Inferior parietal cortex (tissue), 1 donor: ENCODE measurements at regions not wholly inside any gene's neighbourhood (a gene's known extent, or its start where the extent isn't known, plus 50 kb on each side); places are given as distances from the start of the nearest gene placed in this dataset.
"Not testable (repeated sequence)": the region's sequence is repeated elsewhere in the genome, so short reads cannot be mapped to it uniquely, and the experiment has no call there.

ENCODE experiments used
- DNase-seq: peaks from one replicate; pipeline ENCODE4 v3.0.0-alpha.2; 2016; ENCODE audit errors: extremely low spot score

DNA sequence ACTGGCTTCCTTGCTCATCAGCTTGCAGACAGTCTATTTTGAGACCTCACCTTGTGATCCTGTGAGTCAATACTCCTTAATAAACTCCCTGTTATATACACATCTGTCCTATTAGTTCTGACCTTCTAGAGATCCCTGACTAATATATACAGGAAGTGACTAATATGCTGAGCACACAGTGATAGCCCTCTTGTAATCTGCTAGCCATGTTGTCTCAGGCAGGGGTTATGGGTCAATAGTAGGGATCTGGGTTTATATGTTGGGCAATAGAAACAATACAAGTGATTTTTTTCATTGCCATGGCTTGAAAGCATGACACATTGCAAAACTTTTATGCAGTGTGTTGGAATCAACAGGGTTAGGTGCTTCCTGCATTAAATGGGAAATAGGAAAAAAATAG lies 562.2 kb downstream of the GALC start:
- DNase-seq: no peak

DNA sequence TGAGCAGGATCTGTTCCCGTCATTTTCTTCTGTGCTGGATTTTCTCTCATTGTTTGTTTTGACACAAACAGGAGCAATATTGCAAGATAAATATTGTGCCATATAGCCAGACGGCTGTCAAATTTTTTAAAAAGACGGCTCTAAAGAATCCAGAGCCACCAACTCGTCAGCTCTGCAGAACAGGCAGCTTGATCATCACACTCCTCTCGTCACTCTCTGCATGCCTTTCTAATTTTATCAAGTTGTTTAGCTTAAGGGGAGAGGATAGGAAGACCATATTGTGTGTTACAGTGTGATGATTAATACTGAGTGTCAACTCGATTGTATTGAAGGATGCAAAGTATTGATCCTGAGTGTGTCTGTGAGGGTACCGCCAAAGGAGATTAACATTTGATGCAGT lies 562.8 kb downstream of the GALC start:
- DNase-seq: no peak

DNA sequence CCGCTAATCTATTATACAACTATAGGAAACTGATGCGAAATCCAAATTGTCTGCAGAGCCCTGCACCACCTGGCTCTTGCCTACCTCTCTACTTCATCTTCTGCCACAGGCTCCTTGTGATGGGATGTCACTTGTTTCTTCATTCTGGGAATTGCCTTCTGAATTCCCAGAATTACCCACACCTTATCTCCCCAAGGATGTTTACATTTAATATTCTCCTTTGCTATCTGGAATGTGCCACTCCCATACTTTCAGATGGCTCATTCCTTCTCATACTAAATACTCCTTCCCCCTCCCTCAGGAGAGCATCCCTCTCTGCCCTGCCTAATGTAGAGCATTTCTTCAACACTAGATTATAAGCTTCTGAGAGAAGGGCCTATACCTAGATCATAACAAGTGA lies 573.1 kb downstream of the GALC start:
- no peak for DNase-seq

DNA sequence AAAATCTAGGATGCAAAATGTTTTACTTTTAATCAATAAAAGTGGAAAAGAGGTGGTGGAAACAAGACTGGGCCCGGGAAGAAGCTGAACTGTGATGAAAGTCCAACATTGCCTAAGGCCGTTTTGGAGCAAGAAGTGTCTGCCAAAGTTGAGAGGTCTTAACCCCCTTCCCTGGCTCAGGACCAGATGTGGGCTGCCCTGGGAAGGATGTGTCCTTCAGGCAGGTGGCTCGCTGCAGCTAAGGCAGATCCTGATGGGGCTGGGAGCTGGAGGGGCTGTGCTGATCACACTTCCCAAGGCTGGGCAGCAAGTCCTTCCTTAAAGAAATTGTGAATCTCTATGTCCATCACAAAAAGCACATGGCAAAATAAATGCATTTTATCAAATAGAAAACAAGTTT lies 581.6 kb downstream of the GALC start:
- DNase-seq: no peak

DNA sequence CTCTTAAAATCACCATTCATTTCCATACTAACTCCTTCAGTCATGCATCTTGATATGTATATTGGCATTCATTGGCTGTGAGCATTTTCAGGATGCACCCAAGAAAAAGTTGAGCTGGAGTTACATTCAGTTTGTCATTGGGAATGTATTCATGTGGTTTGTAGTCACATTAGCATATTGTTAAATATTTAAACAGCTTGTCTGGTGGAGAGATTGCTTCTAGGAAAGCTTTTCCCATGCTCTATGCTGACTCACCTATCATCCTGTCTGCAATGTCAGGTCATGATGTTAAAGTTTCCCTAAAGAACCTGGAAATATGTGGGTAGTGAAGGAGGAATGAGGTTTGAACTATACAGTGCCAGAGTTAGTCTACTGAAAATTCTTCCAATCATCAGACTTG lies 583.6 kb downstream of the GALC start:
- DNase-seq: no peak

DNA sequence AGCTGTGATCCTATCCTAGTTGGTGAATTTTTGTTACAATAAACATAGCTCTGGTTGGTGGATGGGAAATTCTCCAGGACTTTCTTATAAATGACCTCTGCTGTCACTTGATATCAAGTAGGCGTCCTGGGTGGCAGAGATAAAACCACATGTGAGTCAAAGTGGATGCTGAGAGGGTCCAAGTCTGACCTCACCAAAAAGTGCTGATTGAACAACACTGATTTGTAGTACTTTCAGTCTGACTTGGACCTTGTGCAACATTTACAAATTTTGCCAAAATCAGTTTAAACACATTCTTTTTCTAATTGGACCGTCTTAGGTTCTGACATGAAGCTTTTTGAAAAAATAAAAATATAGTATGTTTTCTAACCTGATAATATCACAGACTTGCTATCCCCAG lies 585.6 kb downstream of the GALC start:
- no peak for DNase-seq

DNA sequence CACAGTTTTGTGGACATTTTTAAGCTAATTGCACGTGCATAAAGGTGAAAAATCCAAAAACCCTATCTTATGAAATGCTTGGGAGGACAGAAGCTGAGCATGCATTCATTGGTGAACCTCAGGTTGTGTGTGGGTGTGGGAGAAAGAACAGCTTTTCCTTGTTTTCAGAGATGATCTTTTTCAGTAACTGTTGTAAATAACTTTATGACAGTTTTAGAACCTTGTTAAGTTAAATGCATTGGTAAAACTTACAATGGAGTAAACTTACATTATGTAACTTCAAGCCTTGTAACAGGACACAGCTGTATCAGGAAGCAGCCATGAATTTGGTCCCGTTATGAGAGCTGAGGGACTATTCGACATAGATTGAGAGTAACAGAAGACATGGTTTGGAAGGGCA lies 587.4 kb downstream of the GALC start:
- no peak for DNase-seq

DNA sequence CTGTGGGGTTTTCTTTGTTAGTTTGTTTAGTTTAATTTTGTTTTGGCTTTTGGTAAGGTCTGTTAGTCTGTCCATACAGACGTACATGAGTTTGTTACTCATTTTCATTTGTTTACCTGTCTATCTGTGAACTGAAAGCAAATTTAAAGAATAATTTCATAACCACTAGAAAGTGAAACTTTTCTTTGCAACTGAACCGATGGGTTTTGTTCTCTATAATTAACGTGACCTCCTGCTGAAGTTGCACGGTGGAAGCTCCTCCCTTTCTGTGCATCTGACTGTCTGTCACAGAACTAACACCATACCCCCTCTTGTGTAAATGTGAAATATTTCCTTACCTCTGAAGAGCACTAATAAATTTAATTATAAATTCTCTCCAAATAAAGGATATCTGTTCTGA lies 595.5 kb downstream of the GALC start:
- DNase-seq: no peak

DNA sequence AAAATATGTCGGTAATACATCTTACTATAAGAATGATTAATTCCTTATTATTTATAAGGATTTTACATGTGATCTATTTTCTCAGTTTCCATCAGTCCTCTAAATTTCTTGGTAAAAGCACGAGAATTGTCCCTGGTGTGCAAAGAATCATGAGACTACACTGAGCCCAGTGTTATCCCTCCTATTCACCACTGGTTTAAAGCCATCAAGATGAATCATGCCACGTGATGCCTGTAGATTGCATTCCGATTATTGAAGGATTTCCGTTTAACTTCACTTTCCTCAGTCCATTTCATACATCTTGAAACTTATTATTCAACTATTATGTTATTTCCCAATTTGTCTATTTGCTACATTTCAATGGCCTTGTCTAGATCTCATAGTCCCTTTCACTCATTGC lies 601.9 kb downstream of the GALC start:
- DNase-seq: no peak

DNA sequence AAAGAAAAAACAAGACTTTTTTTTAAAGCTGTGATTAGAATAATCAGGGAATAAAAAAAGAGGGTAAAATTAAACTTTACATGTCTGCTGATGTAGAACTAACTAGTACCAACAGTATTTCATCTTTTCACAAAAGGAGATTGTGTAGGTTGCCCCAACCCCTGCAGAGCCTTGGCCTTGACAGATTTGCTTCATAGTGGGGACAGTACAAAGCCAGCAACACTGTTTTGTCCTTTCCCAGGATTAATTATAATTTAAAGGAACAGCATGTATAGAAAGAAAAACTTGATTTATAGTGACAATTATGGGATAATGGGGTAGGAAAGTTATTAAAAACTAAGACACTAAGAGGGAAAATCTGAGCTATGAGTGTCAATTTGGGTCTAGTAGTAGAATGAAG lies 604.0 kb downstream of the GALC start:
- DNase-seq: no peak

DNA sequence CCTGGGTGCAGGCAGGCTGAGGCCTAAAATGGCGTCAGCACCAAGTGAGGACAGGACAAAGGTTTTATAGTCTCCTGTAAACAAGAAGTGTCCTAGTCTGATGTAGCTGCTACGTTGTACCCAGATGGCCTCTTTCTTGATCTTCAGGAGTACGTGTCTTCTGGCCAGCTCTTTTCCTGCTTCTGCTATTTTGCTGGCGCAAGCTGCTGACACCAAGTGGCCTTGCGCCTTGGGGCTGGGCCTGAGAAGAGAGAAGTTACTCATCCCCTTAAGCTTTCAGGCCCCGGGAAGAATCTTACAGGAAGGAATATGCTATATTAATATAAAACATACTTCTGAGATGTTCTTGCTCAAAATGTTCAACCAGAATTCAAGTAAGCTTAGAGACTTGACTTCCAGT lies 605.2 kb downstream of the GALC start:
- DNase-seq: no peak

DNA sequence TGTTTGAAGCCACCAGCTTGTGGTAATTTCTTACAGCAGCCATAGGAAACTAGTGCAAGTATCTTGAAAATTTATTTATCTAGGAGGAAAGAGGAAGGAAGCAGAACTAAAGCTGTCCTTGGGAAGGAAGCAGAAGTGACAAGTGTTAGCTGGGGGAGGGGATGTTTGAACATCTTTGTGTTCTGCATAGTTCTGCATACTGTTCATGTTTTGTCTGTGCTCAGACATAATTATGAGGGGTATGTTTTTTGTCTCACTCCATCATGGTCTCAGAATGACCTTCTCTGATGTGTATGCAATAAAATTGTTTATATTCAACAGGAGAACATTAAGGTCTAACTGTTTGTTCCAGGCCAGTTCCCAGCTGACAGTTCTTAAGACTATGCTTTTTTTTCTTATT lies 606.5 kb downstream of the GALC start:
- DNase-seq: no peak

DNA sequence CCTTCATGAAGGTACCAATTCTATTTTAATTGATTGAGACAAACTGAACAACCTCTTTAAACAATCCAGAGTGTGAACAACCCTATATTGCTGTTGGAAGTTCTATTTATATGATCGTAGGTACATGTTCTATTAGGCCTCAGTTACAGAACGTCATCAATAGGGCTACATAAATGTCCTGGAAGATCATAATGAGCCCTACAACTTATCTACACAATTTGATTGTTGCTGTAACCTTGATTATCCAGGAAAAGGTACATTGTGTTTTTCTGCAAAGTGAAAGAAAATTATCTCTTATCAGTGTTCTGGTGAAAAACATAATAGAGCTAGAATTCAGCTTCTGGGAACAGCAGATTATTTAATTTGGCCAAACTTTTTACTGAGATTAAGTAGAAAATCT lies 612.9 kb downstream of the GALC start:
- DNase-seq: no peak

DNA sequence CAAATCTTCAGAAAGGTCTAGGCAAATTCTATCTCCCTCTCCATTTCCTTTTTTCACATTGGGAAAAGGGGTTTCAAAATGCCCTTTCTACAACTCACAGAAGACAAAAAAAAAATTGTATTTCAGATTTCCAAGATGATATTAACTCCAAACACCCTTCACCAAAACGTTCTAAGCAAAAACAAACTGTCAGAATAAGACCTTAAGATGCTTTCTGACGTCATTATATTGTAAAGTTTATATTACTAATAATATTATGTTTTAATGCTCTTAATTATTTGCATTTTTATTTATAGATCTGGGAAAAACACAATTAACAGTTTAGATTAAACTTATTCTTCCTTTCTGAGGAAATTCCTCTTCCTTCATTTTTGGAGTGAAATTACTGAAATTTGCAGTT lies 624.2 kb downstream of the GALC start:
- no peak for DNase-seq

DNA sequence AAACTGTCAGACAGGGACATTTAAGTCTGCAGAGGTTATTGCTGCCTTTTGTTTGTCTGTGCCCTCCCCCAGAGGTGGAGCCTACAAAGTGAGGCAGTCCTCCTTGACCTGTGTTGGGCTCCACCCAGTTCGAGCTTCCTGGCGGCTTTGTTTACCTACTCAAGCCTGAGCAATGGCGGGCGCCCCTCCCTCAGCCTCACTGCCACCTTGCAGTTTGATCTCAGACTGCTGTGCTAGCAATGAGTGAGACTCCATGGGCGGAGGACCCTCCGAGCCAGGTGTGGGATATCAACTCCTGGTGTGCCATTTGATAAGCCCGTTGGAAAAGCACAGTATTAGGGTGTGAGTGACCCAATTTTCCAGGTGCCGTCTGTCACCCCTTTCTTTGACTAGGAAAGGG lies 632.7 kb downstream of the GALC start:
- not testable (repeated sequence) for DNase-seq

DNA sequence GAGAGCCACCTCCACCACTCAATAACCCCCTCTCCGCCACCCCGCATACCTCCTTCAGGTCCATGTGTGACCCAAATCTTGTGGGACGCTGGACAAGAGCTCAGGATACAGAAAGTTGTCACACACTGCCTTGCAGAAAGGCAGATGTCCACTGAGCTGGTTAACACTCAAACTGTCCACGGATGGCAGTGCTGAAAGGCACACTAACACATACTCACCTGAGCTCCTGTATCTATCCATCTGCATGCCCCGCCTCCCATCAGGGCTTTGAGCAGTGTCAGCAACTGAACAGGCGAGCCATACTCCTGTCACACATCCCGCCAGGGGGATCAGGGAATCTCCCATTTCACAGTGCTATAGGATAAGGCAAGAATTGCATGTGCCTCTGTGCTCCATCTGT lies 642.0 kb downstream of the GALC start:
- DNase-seq: no peak

DNA sequence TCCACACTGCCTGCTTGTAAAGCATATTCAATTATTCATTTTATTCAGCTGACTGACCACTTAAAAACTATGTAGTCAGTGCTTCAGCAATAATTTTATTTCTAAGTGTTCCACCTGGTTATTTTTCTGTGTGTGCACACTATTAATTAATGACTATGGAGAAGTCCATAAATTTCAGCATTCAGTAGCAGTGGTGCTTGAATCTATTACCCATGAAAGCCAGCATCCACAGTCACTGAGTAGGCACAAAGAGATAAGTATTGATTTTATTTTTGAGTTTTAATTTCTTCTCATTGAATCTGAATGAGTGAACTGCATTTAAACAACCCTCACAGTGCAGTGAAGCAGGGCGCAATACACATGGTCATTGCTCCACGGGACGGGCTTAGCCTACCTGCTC lies 643.1 kb downstream of the GALC start:
- no peak for DNase-seq

DNA sequence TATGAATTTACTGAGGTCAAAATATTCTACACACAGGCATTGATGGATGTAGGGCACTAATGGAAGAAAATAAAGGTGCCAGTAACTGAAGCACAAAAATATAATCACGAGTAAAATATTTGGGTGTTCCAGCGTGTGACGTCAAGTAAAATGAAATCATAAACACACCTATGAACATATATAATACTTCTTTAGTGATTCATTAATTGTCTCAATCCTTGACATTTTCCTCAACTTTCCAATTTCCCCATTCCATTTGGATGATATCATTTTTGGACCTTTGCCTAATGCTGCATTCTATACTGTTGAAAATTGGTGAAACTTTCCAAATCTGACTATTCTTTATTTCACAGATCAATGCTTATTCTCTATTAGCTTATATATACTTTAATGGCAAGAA lies 649.3 kb downstream of the GALC start:
- no peak for DNase-seq

DNA sequence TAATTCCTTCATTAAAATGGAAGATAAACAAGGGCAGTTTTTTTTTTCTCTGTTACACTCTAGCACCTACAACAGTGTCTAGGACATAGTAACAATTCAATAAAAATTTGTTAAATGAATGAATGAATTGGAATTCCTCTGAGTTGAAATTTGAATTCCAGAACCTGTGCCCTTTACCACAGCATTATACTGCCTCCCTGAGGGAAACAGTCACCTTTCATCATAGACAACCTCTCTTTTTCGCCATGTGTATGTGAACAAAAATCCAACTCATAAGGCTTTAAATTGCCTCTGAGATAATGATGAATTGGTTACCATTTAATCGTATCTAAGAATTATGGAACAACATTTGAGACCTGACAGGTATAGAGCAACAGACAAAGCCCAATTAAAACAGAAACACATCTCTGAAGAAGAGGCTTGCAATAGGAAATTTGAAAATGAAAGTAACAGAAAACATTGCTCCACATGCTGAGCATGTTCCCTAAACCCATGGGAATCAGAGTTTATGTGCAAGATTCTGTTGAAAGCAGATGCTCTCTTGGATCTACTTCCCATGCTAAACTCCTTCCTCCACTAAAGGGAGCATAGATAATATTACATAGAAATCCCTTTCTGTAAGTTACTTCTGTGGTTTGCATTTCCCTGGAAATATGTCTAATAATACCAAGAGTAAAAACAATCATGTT lies 657.8 kb downstream of the GALC start:
- DNase-seq: no peak

DNA sequence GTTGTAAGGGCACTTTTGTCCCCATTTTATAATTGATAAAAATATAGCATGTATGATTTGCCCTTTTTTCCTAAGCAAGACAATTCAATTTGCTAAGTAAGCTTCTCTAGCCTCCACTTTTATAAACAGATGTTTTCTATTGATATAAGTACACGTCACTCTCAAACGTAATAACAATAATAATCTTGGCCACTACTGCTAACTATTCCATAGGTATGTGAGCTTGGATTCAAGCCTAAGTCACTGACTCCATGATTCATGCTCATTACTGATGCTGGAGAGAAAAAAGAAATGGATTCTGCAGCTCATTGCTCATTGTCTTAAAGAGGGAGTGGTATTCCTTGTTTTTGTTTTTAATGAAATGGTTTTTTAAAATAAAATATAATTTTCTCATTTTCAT lies 661.0 kb downstream of the GALC start:
- DNase-seq: no peak

DNA sequence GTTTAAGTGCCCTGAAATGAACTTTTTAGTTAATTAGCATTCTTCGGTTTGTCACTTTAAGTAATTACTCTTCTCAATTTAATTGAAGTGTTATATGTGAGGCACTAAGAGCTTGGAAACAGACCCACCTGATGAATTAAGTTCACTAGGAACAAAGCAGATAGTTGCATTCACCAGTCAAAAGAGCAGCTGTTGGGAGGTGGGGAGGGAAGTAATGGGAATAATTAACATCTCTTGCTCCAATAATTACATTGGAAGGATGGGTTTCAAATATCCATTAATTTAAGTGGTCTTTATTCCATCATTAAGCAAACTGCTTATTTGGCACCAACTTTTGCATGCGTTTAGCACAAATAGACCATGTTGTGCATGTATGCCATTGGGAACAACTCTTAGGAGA lies 667.2 kb downstream of the GALC start:
- DNase-seq: no peak

DNA sequence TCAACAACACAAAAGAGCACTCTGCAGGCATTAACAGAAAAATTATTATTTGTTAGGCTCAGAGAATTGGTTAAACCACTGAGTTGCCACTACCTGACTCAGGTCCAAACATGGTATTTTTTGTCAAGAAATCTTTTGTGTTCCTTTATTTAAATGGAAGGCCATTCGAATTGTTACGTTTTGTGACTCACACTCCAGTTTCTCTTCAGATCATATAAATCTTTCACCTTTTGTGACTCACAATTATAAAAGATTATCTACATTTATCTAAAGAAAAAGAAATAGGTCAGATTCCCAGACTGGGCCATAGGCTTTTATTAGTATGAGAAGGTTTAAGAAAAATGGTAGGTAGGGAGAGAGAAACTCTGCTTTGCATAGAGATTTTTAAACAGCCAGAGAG lies 669.8 kb downstream of the GALC start:
- DNase-seq: no peak

DNA sequence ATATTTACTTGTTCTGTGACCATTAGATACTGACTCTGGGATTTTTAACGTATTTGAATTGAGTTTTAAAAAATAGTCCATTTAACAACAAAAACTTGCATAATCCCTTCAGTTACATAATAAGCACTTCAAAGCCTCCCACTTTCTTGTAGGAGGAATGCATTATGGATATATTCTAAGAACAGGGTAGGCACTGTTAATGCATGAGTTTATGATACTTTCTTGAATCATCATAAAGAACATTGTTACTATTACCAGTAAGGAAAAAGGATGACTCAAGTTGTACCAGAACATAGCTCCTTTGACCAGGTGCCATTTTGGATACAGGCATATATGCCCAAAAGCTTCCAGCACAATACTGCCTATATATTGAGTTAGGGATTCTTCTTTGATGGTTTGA lies 671.4 kb downstream of the GALC start:
- peak; percentile 24 for DNase-seq

DNA sequence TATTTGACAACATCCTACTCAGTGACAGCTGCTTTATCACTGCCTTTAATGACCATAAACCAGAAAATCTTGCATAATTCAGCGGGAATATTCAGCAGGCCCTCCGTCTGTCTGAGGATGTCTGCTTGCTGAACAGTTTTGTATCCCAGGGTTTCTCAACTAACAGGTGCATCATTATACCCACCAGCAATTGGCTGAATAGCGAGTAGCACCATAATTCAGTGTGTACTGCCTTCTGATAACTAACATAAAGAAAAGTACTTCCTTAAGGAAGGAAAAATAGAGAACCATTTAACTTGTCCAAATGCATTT lies 680.1 kb downstream of the GALC start:
- no peak for DNase-seq
